ENCODE measurements at regions not wholly inside any gene's neighbourhood (a gene's known extent, or its start where the extent isn't known, plus 50 kb on each side); places are given as distances from the start of the nearest gene placed in this dataset.

- no peak for TF ChIP-seq EZH2 (IDR thresholded peaks at IDR 0.05; ENCODE audit: low read depth, unreplicated experiment)
- no peak for TF ChIP-seq CTCF (conservative IDR thresholded peaks at IDR 0.05; ENCODE audit: low read depth in 2 of 2)
- TF ChIP-seq ZNF331 (CRISPR knock-in tag; IDR thresholded peaks at IDR 0.05; ENCODE audit: low read depth): no peak
- no peak for TF ChIP-seq POLR2AphosphoS5 (IDR thresholded peaks at IDR 0.05; ENCODE audit: low read depth)
- TF ChIP-seq EZH2phosphoT487 (IDR thresholded peaks at IDR 0.05; ENCODE audit: unreplicated experiment): no peak
These were observed 188.1 kb upstream of the ETV3 start for GRCh38 chr1:157326173-157326859.
